AG04449 (cell line): ENCODE measurements at regions not wholly inside any gene's neighbourhood (a gene's known extent, or its start where the extent isn't known, plus 50 kb on each side); places are given as distances from the start of the nearest gene placed in this dataset.

Source experiments
- CTCF ChIA-PET: fragments of 350-600 bp; formaldehyde crosslinking; extraction: SDS; loops from one replicate; lab custom pipeline; 2021; ENCODE audit warnings: antibody characterized with exemption; lab: Yijun Ruan, JAX
- POLR2A ChIA-PET: fragments of 400-600, 350-600 bp; formaldehyde crosslinking; extraction: SDS; loops from one replicate; lab custom pipeline; 2020; ENCODE audit warnings: antibody characterized with exemption, inconsistent platforms; lab: Yijun Ruan, JAX
- DNase-seq: peaks from one replicate; pipeline ENCODE4 v3.0.0-alpha.2; 2010; ENCODE audit warnings: low read depth, low spot score
- H3K4me3 ChIP-seq: 2 replicates; pipeline ENCODE4 v1.5.1; 2011; ENCODE audit warnings: low read depth, mild to moderate bottlenecking, control low read depth, low read length
- TF ChIP-seq, protein P1 (sequence below): IDR thresholded peaks from one replicate; pipeline ENCODE4 v1.5.1; 2011; ENCODE audit warnings: mild to moderate bottlenecking, moderate library complexity, low read length, control low read depth, inconsistent platforms; ENCODE audit not compliant: insufficient read depth; ENCODE audit errors: missing control alignments

DNA sequence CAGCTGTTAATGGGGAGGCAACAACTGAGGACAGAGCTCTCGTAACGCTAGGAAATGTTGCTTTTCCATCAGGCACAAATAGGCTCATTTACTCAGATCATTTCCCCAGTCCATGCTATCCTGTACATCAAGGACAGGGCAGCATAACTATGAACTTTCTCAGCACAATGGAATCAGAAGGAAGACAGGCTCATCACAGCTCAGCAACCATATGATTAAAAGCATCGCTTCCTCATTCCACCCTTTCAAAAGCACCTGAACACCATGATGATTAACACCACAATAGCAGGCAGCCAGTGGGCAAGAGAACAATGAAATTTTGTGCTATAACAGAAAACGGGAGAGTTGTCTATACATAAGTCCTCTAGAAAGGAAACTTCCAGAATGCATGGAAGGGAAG is 297.8 kb downstream of the ZNF674 start:
- TF ChIP-seq, protein P1, sequence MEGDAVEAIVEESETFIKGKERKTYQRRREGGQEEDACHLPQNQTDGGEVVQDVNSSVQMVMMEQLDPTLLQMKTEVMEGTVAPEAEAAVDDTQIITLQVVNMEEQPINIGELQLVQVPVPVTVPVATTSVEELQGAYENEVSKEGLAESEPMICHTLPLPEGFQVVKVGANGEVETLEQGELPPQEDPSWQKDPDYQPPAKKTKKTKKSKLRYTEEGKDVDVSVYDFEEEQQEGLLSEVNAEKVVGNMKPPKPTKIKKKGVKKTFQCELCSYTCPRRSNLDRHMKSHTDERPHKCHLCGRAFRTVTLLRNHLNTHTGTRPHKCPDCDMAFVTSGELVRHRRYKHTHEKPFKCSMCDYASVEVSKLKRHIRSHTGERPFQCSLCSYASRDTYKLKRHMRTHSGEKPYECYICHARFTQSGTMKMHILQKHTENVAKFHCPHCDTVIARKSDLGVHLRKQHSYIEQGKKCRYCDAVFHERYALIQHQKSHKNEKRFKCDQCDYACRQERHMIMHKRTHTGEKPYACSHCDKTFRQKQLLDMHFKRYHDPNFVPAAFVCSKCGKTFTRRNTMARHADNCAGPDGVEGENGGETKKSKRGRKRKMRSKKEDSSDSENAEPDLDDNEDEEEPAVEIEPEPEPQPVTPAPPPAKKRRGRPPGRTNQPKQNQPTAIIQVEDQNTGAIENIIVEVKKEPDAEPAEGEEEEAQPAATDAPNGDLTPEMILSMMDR, result no peak
- DNase-seq, result no peak
- no peak overlapping the region for H3K4me3 ChIP-seq
- ChIA-PET POLR2A (no interaction called here), CTCF (no interaction called here)

DNA sequence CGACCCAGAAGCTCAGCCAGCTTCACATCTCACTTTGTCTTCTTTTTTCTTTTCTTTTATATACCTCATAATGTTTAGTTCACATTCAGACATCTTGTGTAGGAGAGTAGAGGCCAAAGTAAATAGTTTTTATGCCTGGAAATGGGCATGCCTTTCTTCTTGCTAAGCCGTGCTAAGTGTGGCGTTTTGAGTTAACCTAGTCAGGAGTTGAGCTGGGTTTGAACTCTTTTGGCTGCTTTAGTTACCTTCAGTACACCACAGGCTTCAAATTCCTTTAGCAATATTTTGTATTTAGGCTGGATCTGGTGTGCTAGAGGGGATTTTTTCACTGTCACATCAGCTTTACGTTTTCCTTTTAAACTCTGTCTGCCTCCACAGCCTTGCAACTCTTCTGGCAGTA is 300.8 kb downstream of the ZNF674 start:
- ChIA-PET POLR2A (no interaction called here), CTCF (no interaction called here)
- TF ChIP-seq, protein P1, result no peak

DNA sequence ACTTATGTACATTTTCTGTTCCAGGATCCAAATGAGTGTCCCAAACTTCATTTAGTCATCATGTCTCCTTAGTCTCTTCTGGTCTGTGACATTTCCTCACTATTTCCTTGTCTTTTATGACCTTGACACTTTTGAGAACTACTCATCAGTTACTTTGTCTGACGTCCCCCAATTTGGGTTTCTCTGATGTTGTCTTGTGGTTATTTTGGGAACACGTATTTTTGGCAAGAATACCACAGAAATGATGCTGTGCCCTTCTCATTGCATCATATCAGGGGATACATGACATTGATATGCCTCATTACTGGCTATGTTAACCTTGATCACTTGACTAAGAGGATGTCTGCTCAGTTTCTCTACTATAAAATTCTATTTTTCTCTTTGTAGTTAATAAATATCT is 308.8 kb downstream of the ZNF674 start:
- ChIA-PET CTCF (no interaction called here), POLR2A (no interaction called here)
- H3K4me3 ChIP-seq, result no peak overlapping the region
- DNase-seq, result no peak
- TF ChIP-seq, protein P1, result no peak

More for the DNA sequence above, 300.8 kb downstream of the ZNF674 start:
- H3K4me3 ChIP-seq, result no peak overlapping the region
- DNase-seq, result peak; percentile 24

DNA sequence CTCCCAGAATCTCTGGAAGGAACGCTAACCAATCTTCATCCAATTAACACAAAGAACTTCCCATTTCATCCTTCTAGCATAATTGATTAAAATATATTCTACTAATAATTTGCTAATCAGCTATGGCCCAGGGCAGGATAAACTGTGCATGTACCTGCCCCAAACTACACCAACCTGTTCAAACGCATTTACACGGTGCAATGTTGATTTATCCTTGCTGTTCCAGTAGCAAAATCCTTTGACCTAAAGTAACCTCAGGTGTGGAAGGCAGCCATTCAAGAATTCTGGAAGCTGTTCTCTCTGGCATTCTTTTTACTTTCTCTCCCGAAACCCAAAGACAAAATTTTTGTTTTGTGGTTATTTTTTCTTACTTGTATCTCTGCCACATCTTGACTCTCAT is 309.4 kb downstream of the ZNF674 start:
- TF ChIP-seq, protein P1, result no peak
- ChIA-PET POLR2A (no interaction called here), CTCF (no interaction called here)
- no peak for DNase-seq
- H3K4me3 ChIP-seq, result no peak overlapping the region

DNA sequence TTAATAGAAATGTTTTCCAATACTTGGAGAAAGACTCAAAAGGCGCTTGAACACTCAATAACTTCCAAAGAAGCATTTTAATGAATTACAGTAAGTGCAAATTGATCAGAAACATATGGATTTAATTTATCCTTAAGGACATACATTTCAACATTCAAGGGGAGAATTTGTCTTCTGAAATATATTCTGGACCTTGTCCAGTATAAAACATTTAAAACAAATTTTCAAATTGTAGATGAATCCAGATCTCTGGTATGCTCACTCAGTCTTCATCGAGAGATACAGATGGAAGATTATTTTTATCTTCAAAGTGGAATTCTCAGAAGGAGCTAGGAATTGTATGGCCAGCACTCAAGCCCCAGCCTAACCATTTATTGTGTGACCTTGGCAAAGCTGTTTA is 310.4 kb downstream of the ZNF674 start:
- ChIA-PET POLR2A (no interaction called here), CTCF (no interaction called here)
- TF ChIP-seq, protein P1, result no peak
- no peak for DNase-seq
- no peak overlapping the region for H3K4me3 ChIP-seq

DNA sequence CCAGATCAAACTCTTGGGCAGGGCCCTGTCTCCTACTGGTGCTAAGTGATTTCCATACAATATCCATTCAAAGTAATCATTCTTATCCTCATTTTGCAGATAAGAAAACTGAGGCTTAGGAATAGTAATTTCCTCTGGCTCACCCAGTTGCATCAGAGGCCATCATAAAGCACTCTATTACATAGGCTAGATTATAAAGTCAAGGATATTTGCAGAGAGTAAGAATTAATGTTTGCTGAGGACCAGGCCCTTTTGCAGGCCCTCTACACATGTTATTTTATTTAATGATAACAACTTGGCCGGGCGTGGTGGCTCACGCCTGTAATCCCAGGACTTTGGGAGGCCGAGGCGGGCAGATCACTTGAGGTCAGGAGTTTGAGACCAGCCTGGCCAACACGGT is 316.8 kb downstream of the ZNF674 start:
- TF ChIP-seq, protein P1, result no peak
- DNase-seq, result no peak
- no peak overlapping the region for H3K4me3 ChIP-seq
- ChIA-PET POLR2A (no interaction called here), CTCF (no interaction called here)
